ENCODE measurements at regions not wholly inside any gene's neighbourhood (a gene's known extent, or its start where the extent isn't known, plus 50 kb on each side); places are given as distances from the start of the nearest gene placed in this dataset.

GRCh38 chr12:11959117-11959823 lies 111.5 kb upstream of the BCL2L14 start:
- TF ChIP-seq ZNF8 (CRISPR knock-in tag; IDR thresholded peaks at IDR 0.05) (no peak), POU6F1 (CRISPR knock-in tag; IDR thresholded peaks at IDR 0.05; ENCODE audit: borderline replicate concordance, low read depth) (no peak), GLIS3 (CRISPR knock-in tag; IDR thresholded peaks at IDR 0.05) (no peak), ZFP3 (CRISPR knock-in tag; IDR thresholded peaks at IDR 0.05) (no peak), ARNTL (CRISPR knock-in tag; IDR thresholded peaks at IDR 0.05; ENCODE audit: borderline replicate concordance, low read depth) (no peak), ESRRG (CRISPR knock-in tag; IDR thresholded peaks at IDR 0.05) (no peak), ISL1 (CRISPR knock-in tag; IDR thresholded peaks at IDR 0.05) (no peak), SNAI2 (CRISPR knock-in tag; IDR thresholded peaks at IDR 0.05) (no peak), BACH2 (CRISPR knock-in tag; IDR thresholded peaks at IDR 0.05; ENCODE audit: borderline replicate concordance) (no peak), PPARA (CRISPR knock-in tag; IDR thresholded peaks at IDR 0.05; ENCODE audit: borderline replicate concordance) (no peak), ZNF70 (CRISPR knock-in tag; IDR thresholded peaks at IDR 0.05) (no peak)
- ATAC-seq, result no peak

DNA sequence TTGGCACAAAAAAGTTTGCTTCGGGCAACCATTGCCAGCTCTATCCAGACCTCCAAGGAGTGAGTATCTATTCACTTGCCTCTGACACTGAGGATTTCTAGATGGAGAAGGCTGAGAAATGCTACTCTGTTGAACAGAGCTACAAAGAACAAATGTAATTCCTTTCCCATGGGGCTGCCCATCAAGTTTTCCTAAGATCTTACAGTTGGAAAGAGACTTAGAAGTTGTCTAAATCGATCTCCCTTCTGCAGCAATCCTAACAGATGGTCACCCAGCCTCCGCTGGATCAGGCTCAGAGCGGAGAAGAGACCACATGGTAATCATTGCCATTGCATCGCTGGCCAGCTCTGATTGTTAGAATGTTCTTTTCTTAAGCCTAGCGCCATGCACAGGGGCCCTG lies 110.1 kb upstream of the BCL2L14 start:
- ATAC-seq, result no peak
- TF ChIP-seq ARNTL (CRISPR knock-in tag; IDR thresholded peaks at IDR 0.05; ENCODE audit: borderline replicate concordance, low read depth) (no peak), OSR1 (CRISPR knock-in tag; IDR thresholded peaks at IDR 0.05) (no peak), CSDC2 (CRISPR knock-in tag; IDR thresholded peaks at IDR 0.05) (no peak), POU6F1 (CRISPR knock-in tag; IDR thresholded peaks at IDR 0.05; ENCODE audit: borderline replicate concordance, low read depth) (no peak)
- TF ChIP-seq, protein P1, sequence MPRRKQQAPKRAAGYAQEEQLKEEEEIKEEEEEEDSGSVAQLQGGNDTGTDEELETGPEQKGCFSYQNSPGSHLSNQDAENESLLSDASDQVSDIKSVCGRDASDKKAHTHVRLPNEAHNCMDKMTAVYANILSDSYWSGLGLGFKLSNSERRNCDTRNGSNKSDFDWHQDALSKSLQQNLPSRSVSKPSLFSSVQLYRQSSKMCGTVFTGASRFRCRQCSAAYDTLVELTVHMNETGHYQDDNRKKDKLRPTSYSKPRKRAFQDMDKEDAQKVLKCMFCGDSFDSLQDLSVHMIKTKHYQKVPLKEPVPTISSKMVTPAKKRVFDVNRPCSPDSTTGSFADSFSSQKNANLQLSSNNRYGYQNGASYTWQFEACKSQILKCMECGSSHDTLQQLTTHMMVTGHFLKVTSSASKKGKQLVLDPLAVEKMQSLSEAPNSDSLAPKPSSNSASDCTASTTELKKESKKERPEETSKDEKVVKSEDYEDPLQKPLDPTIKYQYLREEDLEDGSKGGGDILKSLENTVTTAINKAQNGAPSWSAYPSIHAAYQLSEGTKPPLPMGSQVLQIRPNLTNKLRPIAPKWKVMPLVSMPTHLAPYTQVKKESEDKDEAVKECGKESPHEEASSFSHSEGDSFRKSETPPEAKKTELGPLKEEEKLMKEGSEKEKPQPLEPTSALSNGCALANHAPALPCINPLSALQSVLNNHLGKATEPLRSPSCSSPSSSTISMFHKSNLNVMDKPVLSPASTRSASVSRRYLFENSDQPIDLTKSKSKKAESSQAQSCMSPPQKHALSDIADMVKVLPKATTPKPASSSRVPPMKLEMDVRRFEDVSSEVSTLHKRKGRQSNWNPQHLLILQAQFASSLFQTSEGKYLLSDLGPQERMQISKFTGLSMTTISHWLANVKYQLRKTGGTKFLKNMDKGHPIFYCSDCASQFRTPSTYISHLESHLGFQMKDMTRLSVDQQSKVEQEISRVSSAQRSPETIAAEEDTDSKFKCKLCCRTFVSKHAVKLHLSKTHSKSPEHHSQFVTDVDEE (CRISPR knock-in tag; IDR thresholded peaks at IDR 0.05), result no peak
- TF ChIP-seq, protein P2, sequence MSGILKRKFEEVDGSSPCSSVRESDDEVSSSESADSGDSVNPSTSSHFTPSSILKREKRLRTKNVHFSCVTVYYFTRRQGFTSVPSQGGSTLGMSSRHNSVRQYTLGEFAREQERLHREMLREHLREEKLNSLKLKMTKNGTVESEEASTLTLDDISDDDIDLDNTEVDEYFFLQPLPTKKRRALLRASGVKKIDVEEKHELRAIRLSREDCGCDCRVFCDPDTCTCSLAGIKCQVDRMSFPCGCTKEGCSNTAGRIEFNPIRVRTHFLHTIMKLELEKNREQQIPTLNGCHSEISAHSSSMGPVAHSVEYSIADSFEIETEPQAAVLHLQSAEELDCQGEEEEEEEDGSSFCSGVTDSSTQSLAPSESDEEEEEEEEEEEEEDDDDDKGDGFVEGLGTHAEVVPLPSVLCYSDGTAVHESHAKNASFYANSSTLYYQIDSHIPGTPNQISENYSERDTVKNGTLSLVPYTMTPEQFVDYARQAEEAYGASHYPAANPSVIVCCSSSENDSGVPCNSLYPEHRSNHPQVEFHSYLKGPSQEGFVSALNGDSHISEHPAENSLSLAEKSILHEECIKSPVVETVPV (CRISPR knock-in tag; IDR thresholded peaks at IDR 0.05), result no peak

DNA sequence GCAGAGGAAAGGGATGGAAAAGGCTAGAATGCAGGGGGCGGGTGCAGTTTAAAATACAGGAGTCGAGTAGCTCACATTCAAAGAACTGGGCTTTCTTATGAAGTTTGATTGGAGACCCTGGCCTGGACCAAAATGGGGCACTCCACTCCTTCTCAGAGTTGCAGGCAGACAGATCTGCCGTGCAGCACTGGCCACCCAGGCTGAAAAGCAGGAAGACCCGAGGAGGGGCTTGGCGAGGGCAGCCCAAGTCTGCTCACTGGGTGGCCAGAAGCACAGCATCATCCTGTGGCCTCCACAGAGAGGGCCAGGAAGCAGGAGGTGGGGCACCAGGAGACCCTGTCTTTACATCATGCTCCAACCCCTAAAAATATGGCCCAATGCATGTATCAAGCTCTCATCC lies 109.1 kb upstream of the BCL2L14 start:
- no peak for ATAC-seq
- no peak for TF ChIP-seq ZC3H10 (CRISPR knock-in tag; IDR thresholded peaks at IDR 0.05)
- TF ChIP-seq OSR1 (CRISPR knock-in tag; IDR thresholded peaks at IDR 0.05), result no peak
- no peak for TF ChIP-seq ZNF70 (CRISPR knock-in tag; IDR thresholded peaks at IDR 0.05)
- TF ChIP-seq ZNF565 (CRISPR knock-in tag; conservative IDR thresholded peaks at IDR 0.05; ENCODE audit: low read depth), result no peak
- TF ChIP-seq, protein P3, sequence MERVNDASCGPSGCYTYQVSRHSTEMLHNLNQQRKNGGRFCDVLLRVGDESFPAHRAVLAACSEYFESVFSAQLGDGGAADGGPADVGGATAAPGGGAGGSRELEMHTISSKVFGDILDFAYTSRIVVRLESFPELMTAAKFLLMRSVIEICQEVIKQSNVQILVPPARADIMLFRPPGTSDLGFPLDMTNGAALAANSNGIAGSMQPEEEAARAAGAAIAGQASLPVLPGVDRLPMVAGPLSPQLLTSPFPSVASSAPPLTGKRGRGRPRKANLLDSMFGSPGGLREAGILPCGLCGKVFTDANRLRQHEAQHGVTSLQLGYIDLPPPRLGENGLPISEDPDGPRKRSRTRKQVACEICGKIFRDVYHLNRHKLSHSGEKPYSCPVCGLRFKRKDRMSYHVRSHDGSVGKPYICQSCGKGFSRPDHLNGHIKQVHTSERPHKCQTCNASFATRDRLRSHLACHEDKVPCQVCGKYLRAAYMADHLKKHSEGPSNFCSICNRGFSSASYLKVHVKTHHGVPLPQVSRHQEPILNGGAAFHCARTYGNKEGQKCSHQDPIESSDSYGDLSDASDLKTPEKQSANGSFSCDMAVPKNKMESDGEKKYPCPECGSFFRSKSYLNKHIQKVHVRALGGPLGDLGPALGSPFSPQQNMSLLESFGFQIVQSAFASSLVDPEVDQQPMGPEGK (CRISPR knock-in tag; IDR thresholded peaks at IDR 0.05; ENCODE audit: borderline replicate concordance), result no peak
- no peak for TF ChIP-seq TOX (CRISPR knock-in tag; IDR thresholded peaks at IDR 0.05; ENCODE audit: borderline replicate concordance)
- TF ChIP-seq ESRRG (CRISPR knock-in tag; IDR thresholded peaks at IDR 0.05), result no peak
- TF ChIP-seq, protein P2 (CRISPR knock-in tag; IDR thresholded peaks at IDR 0.05), result no peak
- no peak for TF ChIP-seq TCF4 (CRISPR knock-in tag; IDR thresholded peaks at IDR 0.05; ENCODE audit: borderline replicate concordance)
- no peak for TF ChIP-seq ISL1 (CRISPR knock-in tag; IDR thresholded peaks at IDR 0.05)
- TF ChIP-seq ARNTL (CRISPR knock-in tag; IDR thresholded peaks at IDR 0.05; ENCODE audit: borderline replicate concordance, low read depth), result no peak
- TF ChIP-seq, protein P4, sequence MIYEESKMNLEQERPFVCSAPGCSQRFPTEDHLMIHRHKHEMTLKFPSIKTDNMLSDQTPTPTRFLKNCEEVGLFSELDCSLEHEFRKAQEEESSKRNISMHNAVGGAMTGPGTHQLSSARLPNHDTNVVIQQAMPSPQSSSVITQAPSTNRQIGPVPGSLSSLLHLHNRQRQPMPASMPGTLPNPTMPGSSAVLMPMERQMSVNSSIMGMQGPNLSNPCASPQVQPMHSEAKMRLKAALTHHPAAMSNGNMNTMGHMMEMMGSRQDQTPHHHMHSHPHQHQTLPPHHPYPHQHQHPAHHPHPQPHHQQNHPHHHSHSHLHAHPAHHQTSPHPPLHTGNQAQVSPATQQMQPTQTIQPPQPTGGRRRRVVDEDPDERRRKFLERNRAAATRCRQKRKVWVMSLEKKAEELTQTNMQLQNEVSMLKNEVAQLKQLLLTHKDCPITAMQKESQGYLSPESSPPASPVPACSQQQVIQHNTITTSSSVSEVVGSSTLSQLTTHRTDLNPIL (CRISPR knock-in tag; IDR thresholded peaks at IDR 0.05; ENCODE audit: low read depth), result no peak
- TF ChIP-seq ZFP30 (CRISPR knock-in tag; IDR thresholded peaks at IDR 0.05), result no peak
- no peak for TF ChIP-seq BACH2 (CRISPR knock-in tag; IDR thresholded peaks at IDR 0.05; ENCODE audit: borderline replicate concordance)
- no peak for TF ChIP-seq POU6F1 (CRISPR knock-in tag; IDR thresholded peaks at IDR 0.05; ENCODE audit: borderline replicate concordance, low read depth)

Data from SK-N-SH treated with all-trans-retinoic acid at 6 μM for 48 hours (cell line).